ENCODE measurements at regions not wholly inside any gene's neighbourhood (a gene's known extent, or its start where the extent isn't known, plus 50 kb on each side); places are given as distances from the start of the nearest gene placed in this dataset.

DNA sequence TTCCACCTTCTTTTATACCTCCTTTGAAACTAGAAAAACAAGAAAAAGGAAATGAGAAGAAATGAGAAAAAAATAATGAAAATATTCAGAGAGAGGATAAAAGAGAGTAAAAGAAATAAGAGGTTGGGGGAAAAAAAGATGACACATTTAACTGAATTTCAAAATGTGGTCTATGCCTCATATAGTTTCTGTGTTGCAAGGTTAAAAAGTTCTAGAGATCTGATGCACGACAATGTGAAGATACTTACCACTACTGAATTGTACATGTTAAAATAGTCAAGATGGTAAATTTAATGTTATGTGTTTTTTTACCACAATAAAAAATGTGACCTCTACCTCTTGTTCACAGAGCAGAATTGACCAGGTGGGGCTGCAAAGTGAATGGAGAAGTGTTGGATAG is 314.8 kb upstream of the OR4E1 start:
- intact Hi-C loops (cut with micrococcal nuclease): no loop called here
- Histone ChIP-seq H2AFZ (ENCODE audit: low read depth, low read length, poor library complexity, severe bottlenecking) (no peak overlapping the region), H3K36me3 (ENCODE audit: control insufficient read depth in 1 of 2, insufficient read depth in 2 of 2, low read length in 2 of 2) (no peaks in the 10 kb centered on the region), H3K4me1 (ENCODE audit: control insufficient read depth in 1 of 2, insufficient read depth in 2 of 2, low read length in 2 of 2) (no peaks in the 10 kb centered on the region), H3K4me2 (ENCODE audit: low read length) (no peak overlapping the region), H4K20me1 (ENCODE audit: insufficient read depth) (no peaks in the 10 kb centered on the region), H3K9me2 (ENCODE audit: insufficient read depth) (no peaks in the 10 kb centered on the region), H3K79me2 (ENCODE audit: insufficient read depth, low read length) (no peaks in the 10 kb centered on the region), H3K9me3 (ENCODE audit: control insufficient read depth in 1 of 2, insufficient read depth in 1 of 2, low read depth in 1 of 2, low read length in 2 of 2) (no peaks in the 10 kb centered on the region), H3K4me3 (replicated peaks in 1 of 2; ENCODE audit: low read depth in 1 of 2, low read length in 2 of 2) (no peak overlapping the region), H3K27me3 (ENCODE audit: insufficient read depth, low read length) (peaks cover 26% of the 10 kb centered on the region; the same call in 1 of the 2 replicates), H3K9ac (ENCODE audit: low read length) (no peak overlapping the region), H3K27ac (ENCODE audit: low read depth, low read length) (no peak overlapping the region)
- RAD21 ChIA-PET (ENCODE audit: low non-redundant PET in 1 of 2, low total read pairs in 2 of 2, uncharacterized antibody in 2 of 2, unreplicated experiment in 2 of 2): no interaction called here
- no peak for TF ChIP-seq ELF1 (IDR thresholded peaks at IDR 0.05; ENCODE audit: borderline replicate concordance, low read depth)
- no peak for TF ChIP-seq SP1 (IDR thresholded peaks at IDR 0.05; ENCODE audit: low read depth)
- no peak for TF ChIP-seq EGR1 (IDR thresholded peaks at IDR 0.05; ENCODE audit: low read depth)
- TF ChIP-seq EZH2phosphoT487 (IDR thresholded peaks at IDR 0.05; ENCODE audit: borderline replicate concordance): no peak
- TF ChIP-seq, protein P1, sequence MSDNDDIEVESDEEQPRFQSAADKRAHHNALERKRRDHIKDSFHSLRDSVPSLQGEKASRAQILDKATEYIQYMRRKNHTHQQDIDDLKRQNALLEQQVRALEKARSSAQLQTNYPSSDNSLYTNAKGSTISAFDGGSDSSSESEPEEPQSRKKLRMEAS (IDR thresholded peaks at IDR 0.05): no peak
- TF ChIP-seq FOSL1 (IDR thresholded peaks at IDR 0.05; ENCODE audit: low read depth): no peak
- TF ChIP-seq TCF7L2 (IDR thresholded peaks at IDR 0.05; ENCODE audit: borderline replicate concordance, extremely low read depth, insufficient read depth, insufficient read length): no peak
- TF ChIP-seq CEBPB (IDR thresholded peaks at IDR 0.05; ENCODE audit: low read depth): no peak
- TF ChIP-seq, protein P2, sequence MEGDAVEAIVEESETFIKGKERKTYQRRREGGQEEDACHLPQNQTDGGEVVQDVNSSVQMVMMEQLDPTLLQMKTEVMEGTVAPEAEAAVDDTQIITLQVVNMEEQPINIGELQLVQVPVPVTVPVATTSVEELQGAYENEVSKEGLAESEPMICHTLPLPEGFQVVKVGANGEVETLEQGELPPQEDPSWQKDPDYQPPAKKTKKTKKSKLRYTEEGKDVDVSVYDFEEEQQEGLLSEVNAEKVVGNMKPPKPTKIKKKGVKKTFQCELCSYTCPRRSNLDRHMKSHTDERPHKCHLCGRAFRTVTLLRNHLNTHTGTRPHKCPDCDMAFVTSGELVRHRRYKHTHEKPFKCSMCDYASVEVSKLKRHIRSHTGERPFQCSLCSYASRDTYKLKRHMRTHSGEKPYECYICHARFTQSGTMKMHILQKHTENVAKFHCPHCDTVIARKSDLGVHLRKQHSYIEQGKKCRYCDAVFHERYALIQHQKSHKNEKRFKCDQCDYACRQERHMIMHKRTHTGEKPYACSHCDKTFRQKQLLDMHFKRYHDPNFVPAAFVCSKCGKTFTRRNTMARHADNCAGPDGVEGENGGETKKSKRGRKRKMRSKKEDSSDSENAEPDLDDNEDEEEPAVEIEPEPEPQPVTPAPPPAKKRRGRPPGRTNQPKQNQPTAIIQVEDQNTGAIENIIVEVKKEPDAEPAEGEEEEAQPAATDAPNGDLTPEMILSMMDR (IDR thresholded peaks at IDR 0.05 in 2 of 3, conservative IDR thresholded peaks at IDR 0.05 in 1 of 3; ENCODE audit: borderline replicate concordance in 1 of 3, insufficient read depth in 1 of 3, low read depth in 2 of 3, low read length in 2 of 3): no peak
- no peak for TF ChIP-seq RAD21 (IDR thresholded peaks at IDR 0.05; ENCODE audit: low read depth)
- POLR2A ChIA-PET: interaction anchor here (0.6 kb wide), 1 partner anchor 601 kb away, joined by 3 read pairs; no protein-coding TSS in a partner anchor
- CTCF ChIA-PET: interaction anchor here (0.7 to 5.7 kb wide), 14 partner anchors 9 to 387 kb away, joined by 3 to 100 read pairs (median 6); no protein-coding TSS in a partner anchor
- DNase-seq (ENCODE audit: low read depth, low spot score) (no peak), ATAC-seq (no peak)
- no TSS peak for BruUV-seq (replicated peaks)
